OCI-LY3 (cell line): ENCODE measurements at regions not wholly inside any gene's neighbourhood (a gene's known extent, or its start where the extent isn't known, plus 50 kb on each side); places are given as distances from the start of the nearest gene placed in this dataset.

ENCODE experiments used
- CTCF ChIP-seq: fragments of 200-600, 300-600 bp; sonication (generic); IDR thresholded peaks from 2 replicates; pipeline ENCODE4 v1.5.1; 2014; ENCODE audit warnings: antibody characterized with exemption, low read length, low read depth
- EZH2phosphoT487 ChIP-seq: fragments of 200-600 bp; shearing (Covaris generic); IDR thresholded peaks from 2 replicates; pipeline ENCODE4 v1.6.1; 2018; ENCODE audit warnings: antibody characterized with exemption, mixed run types, low read depth

GRCh38 chr18:27372386-27372785 lies 187.3 kb upstream of the CHST9 start:
- no peak for TF ChIP-seq CTCF
- TF ChIP-seq EZH2phosphoT487: no peak
